Ureter (tissue), 1 donor: ENCODE measurements at regions not wholly inside any gene's neighbourhood (a gene's known extent, or its start where the extent isn't known, plus 50 kb on each side); places are given as distances from the start of the nearest gene placed in this dataset.
"Not testable (repeated sequence)": the region's sequence is repeated elsewhere in the genome, so short reads cannot be mapped to it uniquely, and the experiment has no call there.

Experiments
- DNase-seq: peaks from one replicate; pipeline ENCODE4 v3.0.0-alpha.2; 2020; ENCODE audit warnings: low spot score
- donor health status: DM: yes; HTN: yes; CAD: no.

DNA sequence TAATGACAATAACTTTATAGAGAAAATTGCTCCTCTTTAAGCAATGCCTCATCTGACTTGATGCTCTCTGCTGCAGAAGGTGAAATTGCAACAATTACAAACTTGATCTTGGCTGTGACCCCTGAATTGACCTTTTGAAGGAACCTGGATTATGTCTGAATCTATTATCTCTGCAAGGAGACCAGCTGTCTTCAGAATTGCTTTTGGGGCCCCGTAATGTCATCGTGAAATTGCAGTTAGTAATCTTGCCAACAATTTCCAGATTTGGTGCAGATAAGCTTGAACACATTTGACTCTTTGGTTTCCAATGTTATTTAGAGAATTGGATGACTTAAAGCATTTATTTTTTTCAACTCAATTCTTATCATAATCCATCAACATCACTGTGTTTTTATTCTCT lies 520.6 kb downstream of the CCSER2 start:
- DNase-seq: no peak

DNA sequence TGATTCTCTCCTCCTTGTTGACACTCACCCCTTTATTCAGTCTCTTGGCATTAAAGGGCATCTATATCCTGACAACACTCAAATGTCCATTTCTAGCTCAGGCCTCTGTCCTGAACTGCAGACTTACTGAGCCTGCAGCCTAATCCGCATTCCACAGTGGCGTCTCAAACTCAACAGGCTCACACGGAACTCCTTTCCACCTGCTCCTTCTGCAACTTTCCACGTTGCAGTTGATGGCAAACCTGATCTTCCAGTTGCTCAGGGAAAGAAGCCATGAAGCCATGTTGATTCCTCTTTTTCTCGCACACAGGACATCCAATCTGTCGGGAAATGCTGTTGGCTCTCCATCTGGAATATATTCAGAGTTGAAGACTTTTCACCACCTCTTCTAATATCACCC lies 522.4 kb downstream of the CCSER2 start:
- DNase-seq: no peak

DNA sequence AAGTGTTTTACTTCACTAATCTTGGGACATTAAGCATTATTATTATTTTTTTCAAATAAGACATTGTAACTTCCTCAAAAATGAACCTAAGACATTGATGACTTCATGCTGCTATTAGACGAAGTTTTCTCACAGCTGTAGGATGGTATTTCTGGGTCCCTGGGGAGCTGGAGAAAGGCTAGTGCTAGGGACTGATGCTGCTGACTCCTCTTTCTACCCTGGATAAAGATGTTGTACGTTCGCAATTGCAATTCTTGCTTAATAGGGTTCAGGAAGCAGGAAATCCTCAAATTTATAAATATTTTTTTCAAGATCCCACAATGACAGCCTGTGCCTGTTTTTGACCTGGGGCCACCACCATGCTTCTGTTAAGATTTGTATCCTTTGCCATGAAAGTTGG lies 526.0 kb downstream of the CCSER2 start:
- DNase-seq: no peak

DNA sequence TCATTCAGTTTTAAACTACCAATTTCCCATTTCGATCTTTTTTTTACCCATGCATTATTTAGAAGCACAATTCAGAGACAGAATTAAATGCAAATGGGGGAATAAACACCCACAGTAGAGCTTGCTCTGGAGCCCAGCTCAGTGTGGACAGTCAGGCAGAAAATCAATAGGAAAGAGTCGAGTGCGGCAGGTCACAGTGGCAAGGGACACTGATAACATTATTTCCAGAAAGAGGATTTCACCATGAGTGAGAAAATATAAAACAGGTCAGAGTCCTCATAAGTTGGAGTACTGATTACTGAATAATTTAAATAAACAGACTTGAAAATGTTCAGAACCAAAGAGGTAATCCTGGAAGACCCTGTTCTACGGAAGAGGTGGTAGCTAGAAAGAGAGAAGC lies 532.5 kb downstream of the CCSER2 start:
- no peak for DNase-seq

DNA sequence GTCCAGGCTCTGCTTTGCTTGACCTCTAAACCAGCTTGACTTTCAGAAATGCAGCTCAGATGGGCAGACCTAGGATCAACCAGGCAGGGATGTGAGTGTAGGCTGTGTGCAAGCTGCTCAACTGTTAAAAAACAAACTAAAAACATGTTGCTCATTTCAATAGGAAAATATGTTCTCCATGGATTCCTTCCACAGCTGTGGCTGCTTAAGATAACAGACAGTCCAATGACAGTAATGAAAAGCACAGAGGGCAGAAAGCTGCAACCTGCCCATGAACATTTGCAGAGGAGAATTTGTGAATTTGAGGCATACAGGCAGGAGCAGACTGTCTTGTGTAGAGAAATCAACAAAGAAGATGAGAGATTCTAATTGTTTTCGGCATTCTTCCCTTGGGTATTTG lies 534.2 kb downstream of the CCSER2 start:
- DNase-seq: no peak

DNA sequence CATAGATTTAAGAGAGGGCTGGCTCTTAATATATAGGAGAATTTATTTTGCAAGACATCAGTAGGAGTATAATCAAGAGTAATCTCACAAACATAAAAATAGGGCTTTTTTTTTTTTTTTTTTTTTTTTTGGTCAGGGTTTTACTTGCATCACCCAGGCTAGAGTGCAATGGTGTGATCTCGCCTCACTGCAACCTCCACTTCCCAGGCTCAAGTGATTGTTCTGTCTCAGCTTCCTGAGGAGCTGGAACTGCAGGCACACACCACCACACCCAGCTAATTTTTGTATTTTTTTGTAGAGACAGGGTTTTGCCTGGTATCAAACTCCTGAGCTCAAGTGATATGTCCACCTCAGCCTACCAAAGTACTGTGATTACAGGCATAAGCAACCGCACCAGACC lies 535.3 kb downstream of the CCSER2 start:
- DNase-seq: no peak

DNA sequence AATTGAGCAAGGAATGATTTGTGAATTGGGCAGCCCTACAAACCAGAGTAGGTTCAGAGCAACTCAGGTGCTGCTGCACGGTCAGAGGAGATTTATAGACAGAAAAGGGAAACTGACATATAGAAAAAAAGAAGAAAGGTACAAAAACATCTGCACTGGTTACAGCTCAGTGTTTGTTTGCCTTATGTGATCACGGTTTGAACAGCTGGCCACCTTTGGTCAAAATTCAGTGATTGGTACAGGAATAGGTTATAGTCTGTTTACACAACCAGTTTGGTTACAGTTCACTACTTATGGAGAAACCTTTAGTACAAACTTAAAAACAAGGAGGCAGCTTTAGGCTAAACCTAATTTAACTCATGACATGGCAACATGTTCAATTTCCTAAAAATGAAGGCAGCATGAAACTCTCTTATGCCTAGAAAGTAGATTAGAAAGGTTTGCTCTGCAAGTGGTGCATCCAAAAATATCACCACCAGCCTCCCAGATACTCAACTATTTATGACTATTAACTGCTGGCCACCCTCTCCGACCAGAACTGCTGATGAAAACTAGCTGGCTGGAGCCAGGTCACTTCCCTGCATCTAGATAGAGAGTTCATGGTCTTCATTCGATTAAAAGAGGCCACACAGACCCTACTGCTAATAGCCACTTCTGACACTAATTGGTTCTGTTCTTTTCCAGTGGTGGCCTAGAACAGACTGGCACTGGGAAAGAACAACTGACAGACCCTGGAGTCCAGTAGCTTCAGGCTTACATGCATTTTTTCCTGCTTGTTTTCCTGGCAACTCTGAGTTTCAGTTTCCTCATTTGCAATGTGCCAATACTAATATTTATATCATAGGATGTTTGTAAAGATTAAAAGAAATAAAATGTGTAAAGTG lies 548.0 kb downstream of the CCSER2 start:
- DNase-seq: no peak

DNA sequence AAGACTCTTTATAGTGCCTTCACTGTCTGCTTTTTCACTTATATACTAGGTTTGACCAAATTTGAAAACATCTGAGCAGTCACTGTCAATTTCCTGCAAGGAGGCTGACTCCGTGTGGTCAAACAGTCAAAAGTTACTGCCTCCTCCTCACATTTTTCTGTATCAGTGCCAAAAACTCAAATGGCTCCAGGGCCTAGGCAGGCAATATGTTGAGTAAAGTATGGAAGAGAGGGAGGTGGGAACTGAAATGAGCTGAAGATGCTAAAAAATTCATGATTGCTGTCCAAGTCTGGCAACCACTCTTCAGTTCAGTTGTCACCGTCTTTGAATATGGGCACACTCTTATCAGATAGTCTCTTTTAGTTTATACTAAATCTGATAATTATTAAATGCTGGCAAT lies 551.6 kb downstream of the CCSER2 start:
- no peak for DNase-seq

DNA sequence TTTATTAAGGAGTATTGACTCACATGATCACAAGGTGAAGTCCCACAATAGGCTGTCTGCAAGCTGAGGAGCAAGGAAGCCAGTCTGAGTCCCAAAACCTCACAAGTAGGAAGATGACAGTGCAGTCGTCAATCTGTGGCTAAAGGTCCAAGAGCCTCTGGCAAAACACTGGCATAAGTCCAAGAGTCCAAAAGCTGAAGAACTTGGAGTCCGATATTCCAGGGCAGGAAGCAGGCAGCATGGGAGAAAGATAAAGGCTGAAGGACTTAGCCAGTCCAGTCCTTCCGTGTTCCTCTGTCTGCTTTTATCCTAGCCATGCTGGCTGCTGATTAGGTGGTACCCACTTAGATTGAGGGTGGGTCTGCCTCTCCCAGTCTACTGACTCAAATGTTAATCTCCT lies 553.3 kb downstream of the CCSER2 start:
- DNase-seq: not testable (repeated sequence)

DNA sequence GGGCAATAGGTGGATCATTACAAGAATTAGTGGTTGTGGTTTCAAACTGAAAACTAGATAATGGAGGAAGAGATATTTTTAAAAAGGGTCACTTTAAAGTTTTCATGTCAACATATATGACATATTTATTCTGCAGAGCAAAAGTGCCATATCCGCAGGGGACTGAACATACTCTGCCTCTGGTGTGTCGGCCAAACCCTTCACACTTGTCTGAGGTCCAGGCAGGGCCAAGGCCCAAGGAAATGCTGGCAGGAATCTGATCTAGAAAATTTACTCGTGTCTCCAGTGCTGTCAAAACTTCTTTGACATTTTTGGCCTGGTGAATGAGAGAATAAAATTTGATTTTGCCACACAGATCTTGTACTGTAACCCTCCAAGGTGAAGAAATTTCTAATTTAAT lies 562.3 kb downstream of the CCSER2 start:
- DNase-seq: no peak

DNA sequence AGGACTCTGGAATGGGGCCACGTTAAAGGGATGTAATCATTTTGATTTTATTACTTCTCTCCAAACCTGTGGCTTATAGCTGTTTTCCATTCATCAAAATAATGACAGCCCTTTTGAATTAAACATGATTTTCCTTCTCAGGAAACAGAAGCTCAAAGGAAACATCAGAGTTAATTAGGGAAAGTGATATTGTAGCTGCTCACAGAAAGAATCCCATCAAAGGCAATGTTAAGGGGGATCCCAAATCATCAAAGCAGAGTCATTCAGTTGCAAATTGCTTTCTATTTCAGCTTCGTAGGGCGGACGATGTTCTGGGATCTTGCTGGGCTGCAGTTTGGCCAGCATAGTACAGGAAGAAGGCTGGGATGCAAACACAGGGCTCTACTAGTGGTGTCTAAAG lies 563.2 kb downstream of the CCSER2 start:
- no peak for DNase-seq

DNA sequence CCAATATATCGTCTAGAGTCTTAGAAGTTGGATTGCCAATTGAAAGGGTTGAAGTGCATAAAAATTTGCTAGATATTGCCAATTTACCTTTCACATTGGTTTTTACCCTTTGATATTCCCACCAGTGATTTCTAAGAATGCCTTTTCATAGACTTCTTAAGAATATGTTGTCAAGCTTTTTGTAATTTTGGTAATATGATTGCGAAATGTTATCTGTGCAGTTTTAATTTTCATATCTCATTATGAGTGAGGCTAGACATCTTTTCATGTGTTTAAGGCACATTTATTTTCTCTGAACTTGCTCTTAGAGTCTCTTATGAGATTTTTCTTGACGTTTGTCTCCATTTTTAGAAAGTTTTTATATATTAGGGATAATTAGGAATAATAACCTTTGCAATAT lies 567.2 kb downstream of the CCSER2 start:
- no peak for DNase-seq

DNA sequence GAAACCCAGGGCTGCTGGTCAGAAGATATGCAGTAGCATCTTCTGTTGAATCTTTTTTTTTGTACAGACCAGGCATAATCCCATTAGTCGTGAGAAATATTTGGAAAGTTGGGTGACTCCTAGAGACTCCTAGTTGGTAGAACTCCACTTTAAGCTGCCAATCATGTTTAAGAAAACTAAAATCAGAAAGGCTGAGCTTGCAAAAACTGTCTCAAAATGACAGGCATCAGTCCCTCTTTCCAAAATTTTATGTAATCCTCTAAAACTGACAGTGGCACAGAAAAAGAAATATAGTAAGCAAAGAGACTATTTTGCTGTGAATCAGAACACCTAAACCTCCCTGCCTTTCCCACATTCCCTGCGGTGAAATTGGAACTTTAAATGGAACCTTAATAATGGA lies 568.5 kb downstream of the CCSER2 start:
- no peak for DNase-seq

DNA sequence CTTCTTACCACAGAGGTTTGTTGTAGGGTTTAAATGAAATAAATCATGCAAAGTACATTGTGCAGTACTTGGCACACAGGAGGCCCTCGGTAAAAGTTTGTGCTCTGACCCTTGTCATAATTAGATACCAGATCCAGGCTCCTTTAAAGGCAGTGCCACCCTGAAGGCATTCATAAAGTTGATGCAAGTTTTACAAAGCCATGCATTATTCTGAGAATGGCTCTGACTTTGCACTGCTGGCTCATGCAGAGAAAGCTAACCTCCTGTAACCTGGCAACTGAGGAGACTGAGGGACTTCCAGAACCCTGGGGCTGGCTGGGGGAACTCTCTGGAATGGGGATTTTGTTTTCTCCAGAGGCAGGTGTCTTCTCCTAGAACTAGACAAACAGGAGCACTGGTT lies 570.9 kb downstream of the CCSER2 start:
- DNase-seq: no peak

DNA sequence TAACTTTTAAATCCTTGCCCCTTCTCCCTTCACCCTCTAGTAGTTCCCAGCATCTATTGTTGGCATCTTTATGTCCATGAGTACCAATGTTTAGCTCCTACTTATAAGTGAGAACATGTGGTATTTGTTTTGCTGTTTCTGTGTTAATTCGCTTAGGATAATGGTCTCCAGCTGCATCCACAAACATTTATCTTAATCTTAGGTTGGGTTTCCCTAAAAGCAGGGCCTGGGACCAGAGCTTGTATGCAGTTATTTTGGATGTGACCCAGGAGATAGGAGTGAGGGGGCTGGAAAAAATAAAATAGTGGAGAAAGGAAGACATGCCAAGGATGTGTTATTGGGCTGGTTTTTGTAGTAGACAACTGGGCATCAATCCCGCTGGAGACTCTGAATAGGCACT lies 571.8 kb downstream of the CCSER2 start:
- DNase-seq: no peak

DNA sequence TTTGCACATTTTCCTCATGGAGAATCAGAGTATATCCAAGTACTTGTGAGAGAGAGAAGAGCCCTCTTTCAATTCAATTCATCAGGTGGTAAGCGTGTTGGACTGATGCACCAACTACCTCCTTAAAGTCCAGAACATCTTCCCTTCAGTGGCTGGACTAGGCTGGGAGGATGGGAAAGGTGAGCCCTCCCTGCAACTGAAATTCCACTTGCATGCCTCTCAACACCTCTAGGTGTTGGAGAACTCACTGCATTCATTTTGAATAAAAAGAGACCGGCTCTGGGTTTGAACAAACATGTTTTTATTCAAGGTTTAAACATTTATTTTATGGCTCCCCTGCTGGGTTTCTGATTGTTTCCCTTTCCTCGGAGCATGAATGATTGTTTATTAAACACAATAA lies 573.5 kb downstream of the CCSER2 start:
- no peak for DNase-seq

DNA sequence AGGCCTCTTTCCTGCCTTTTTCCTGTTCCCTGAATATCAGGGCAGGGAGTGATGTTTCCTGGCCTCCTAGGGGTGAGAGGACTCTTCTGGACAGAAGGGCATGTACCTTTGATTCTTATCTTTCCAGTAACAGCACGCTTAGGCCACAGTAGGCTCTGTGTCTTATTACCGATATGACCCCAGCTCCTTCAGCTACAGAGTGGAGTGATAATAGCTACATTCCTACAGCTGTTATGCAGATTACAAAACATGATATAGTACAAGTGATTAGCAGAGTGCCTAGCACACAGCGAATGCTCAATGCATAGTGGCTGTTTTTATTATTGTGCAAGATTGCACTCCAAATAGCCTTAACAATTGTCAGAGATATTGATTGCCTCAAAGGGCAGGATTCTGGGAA lies 574.2 kb downstream of the CCSER2 start:
- DNase-seq: no peak

DNA sequence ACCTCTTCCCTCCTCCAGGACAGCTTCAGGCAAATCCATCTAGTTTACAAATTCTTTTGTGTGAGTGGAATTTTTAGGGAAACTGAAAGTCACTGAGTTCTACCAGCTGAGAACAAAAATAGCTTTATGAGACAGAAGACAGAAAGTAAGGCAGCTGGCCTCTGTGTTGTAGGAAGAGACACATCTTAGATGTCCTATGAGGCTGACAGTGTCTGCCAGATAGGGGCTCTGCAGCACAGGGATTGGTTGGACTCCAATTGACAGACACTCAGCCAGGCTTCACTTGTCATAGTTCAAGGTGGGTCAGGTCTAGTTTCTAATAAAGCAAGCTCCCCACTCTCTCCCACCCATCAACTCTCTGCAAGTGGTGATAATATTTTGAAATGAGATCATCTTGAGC lies 574.9 kb downstream of the CCSER2 start:
- no peak for DNase-seq

DNA sequence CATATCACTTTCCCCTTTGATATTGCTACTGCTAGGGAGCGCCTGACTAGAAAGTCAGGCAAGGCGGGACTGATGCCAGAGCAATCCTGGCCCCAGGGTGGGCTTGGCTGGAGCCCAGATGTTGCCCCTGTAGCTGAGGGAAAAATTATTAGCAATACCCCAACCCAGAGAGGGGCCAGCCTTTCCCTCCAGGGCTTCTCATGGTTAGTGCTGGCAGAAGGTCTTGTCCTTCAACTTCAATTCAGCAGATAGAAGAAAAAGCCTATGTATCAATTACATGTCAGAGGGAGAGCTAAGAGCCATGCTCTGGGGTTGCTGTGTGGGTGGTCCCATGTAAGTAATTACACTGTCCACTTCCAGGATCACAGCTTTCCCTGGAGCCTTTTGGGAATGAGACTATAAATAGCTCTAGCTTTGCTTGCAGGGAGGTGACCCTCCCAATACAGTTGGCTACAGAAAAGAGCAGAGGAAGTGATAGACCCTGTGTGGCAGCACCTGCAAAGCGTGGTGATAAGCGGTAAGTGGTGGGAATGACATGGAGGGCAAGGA lies 579.1 kb downstream of the CCSER2 start:
- no peak for DNase-seq

DNA sequence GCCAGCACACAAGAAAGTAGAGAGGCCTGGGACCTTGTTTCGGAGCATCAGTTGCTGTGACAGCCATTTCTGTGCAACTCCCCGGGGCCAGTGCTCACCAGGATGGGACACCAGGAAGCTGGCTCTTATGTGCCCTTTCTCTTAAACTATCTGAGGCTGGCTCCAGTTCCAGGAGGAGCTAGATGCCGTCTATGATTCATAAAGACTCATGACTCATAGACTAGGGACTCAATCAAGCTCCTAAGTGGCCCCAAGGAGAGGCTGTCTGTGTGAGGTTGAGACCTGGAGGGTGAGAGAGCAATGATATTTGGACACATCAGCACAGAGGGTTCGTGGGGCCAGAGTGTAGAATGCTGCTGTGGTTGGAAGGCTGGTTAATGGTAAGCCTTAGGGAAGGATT lies 580.1 kb downstream of the CCSER2 start:
- DNase-seq: no peak

DNA sequence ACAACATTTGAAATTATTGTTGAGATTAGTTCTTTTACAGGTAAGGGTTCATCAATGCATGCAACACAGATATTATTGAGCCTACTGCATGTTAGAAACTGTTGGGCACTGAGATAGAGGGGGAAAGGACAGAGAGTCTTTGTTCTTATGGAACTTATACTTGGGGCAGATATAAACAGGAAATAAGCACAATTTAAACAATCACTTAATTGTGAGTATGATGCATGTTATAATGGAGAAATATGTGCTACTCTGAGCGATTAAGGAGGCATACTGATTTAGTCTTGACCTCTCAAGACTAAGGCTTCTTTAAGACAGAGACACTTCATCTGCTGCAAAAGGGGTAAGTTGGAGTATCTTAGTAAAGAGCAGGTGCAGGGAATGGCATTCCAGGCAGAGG lies 593.3 kb downstream of the CCSER2 start:
- DNase-seq: no peak

DNA sequence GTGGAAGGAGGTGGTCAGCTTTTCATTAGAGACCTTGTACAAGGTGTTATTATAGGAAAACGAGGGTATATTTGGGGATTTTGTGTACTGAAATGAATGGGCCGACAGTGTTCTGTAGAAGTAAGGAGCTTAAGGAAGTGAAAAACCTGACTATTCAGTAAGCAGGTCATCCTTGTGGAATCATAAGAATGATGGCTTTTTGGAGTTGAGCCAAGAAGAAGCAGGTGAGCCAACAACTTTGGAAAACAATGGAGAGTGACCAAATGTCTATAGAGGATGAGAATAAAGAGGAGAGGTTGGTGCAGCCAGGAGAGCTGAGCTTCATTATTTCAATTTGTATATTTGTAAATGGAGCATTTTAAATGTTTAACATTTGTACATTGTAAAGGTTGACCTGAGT lies 595.7 kb downstream of the CCSER2 start:
- no peak for DNase-seq

DNA sequence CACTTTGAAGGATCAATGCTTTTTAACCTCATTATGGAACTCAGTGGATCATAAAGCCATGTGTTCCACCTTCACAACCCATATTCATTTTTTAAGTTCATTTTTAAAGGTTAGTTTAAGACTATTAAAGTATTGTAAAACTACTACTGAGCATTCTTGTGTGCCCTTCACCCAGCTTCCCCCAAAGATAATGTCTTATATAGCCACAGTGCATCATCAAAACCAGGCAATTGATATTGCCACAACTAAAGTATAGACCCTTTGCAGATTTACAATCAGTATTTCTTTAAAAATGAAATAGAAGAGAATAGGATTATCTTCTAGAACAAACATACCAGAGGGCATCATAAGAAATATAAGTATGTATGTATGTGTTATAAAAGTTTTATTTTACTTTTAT lies 597.1 kb downstream of the CCSER2 start:
- DNase-seq: no peak

DNA sequence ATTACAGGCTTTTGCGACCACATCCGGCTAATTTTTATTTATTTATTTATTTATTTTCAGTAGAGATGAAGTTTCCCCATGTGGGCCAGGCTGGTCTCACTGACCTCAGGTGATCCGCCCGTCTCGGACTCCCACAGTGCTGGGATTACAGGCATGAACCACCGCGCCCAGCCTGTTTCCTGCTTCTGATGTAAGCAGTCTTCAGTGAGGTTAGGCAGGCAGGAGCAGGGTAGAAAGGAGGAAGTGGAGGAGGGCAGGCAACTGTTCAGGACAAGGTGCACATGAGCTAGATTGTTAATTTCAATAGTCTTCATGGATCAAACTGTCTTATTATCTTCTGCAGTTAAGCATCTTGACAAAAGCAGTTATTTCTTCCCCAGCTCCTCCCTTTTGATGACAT lies 605.0 kb downstream of the CCSER2 start:
- DNase-seq: no peak
